Caco-2 (cell line): ENCODE measurements at regions not wholly inside any gene's neighbourhood (a gene's known extent, or its start where the extent isn't known, plus 50 kb on each side); places are given as distances from the start of the nearest gene placed in this dataset.

Source experiments
- BruUV-seq: library from RNA; stranded (reverse); fragments of 400-500 nt; replicated peaks from 2 replicates; lab custom pipeline; 2021; lab: Mats Ljungman, UMichigan
- CTCF ChIA-PET: fragments of 300-600 bp; sonication (Branson Sonifier 250); formaldehyde crosslinking; loops from one replicate; lab custom pipeline; 2022; ENCODE audit warnings: antibody characterized with exemption; lab: Charles Lee
- POLR2A ChIA-PET: fragments of 300-600 bp; sonication (Branson Sonifier 250); formaldehyde crosslinking; loops from one replicate; lab custom pipeline; 2022; ENCODE audit warnings: antibody characterized with exemption; lab: Charles Lee
- DNase-seq, 2 experiments: peaks; one replicate each; pipeline versions ENCODE4 v3.0.0 to v3.0.0-alpha.2; 2020 to 2022
- H3K27me3 ChIP-seq: replicated peaks from 2 replicates; pipeline ENCODE4 v1.6.0; 2011; ENCODE audit warnings: low read length; ENCODE audit not compliant: control insufficient read depth, insufficient read depth
- H3K36me3 ChIP-seq: 2 replicates; pipeline ENCODE4 v1.5.1; 2011; ENCODE audit warnings: low read length; ENCODE audit not compliant: control insufficient read depth, insufficient read depth
- H3K4me1 ChIP-seq: fragments of 250-450 bp; sonication (Bioruptor Pico); 2 replicates; pipeline ENCODE4 v1.5.1; 2020; ENCODE audit warnings: mild to moderate bottlenecking
- H3K4me3 ChIP-seq: 2 replicates; pipeline ENCODE4 v1.5.1; 2011; ENCODE audit warnings: low read depth, mild to moderate bottlenecking, control low read depth, low read length
- H3K9me3 ChIP-seq: fragments of 250-450 bp; sonication (Bioruptor Pico); 2 replicates; pipeline ENCODE4 v1.5.1; 2020; ENCODE audit warnings: mild to moderate bottlenecking, moderate library complexity
- H3K27ac Mint-ChIP-seq: one replicate; pipeline ENCODE4 v1.8.0; 2022; ENCODE audit warnings: mixed read lengths; ENCODE audit not compliant: unreplicated experiment
- H3K27me3 Mint-ChIP-seq: one replicate; pipeline ENCODE4 v1.8.0; 2022; ENCODE audit warnings: mixed read lengths; ENCODE audit not compliant: insufficient read depth, unreplicated experiment
- H3K36me3 Mint-ChIP-seq: one replicate; pipeline ENCODE4 v1.8.0; 2022; ENCODE audit warnings: mild to moderate bottlenecking, mixed read lengths; ENCODE audit not compliant: insufficient read depth, unreplicated experiment
- H3K4me1 Mint-ChIP-seq: one replicate; pipeline ENCODE4 v1.8.0; 2022; ENCODE audit warnings: low read depth, mixed read lengths; ENCODE audit not compliant: unreplicated experiment
- H3K4me3 Mint-ChIP-seq: one replicate; pipeline ENCODE4 v1.8.0; 2022; ENCODE audit warnings: mild to moderate bottlenecking, moderate library complexity, mixed read lengths; ENCODE audit not compliant: unreplicated experiment
- H3K9me3 Mint-ChIP-seq: one replicate; pipeline ENCODE4 v1.8.0; 2022; ENCODE audit warnings: mixed read lengths; ENCODE audit not compliant: unreplicated experiment
- intact Hi-C: fragments of 100-400 bp; cut with micrococcal nuclease; formaldehyde crosslinking; loops from one replicate; pipeline ENCODE4 v1.10.0; 2022; ENCODE audit not compliant: unreplicated experiment
- TF ChIP-seq, protein P1 (sequence below), 2 experiments: fragments of 200-600 bp in 1 of 2; IDR thresholded peaks; 1 replicate in 1 of 2; 2 replicates in 1 of 2; pipeline versions ENCODE4 v1.5.1 to v1.8.0; 2011 to 2022; ENCODE audit warnings: antibody characterized with exemption in 1 of 2, control low read depth in 1 of 2, inconsistent platforms in 1 of 2, low read depth in 1 of 2, low read length in 1 of 2, mild to moderate bottlenecking in 1 of 2, moderate library complexity in 1 of 2; ENCODE audit not compliant: insufficient read depth in 1 of 2, severe bottlenecking in 1 of 2, unreplicated experiment in 1 of 2

DNA sequence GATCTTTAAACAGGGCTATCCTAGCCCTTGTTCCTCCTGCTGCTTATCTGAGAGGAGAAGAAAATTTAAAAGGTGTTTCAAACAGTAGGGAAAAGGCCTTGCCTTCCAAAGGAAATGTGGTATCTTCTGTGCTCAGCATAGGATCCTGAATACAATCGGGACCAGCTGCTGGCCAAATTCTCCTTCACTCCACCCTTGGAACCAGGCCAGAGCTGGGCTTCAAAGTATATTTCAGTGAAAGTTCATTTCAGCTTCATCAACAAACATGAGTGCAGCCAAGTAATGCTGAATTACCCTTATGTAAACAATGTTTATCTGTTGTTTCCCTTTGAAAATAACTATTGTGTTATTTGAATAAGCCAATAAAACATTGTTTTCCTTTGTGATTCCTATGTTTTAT lies 146.5 kb upstream of the MEOX2 start:
- Mint-ChIP-seq H3K4me1 (no peaks in the 10 kb centered on the region), H3K27ac (no peak overlapping the region), H3K36me3 (no peaks in the 10 kb centered on the region), H3K4me3 (no peak overlapping the region), H3K9me3 (no peaks in the 10 kb centered on the region), H3K27me3 (no peaks in the 10 kb centered on the region)
- Histone ChIP-seq H3K36me3 (no peaks in the 10 kb centered on the region), H3K9me3 (no peaks in the 10 kb centered on the region), H3K27me3 (no peaks in the 10 kb centered on the region), H3K4me3 (no peak overlapping the region), H3K4me1 (no peaks in the 10 kb centered on the region)
- BruUV-seq = no TSS peak
- DNase-seq = no peak
- TF ChIP-seq, protein P1, sequence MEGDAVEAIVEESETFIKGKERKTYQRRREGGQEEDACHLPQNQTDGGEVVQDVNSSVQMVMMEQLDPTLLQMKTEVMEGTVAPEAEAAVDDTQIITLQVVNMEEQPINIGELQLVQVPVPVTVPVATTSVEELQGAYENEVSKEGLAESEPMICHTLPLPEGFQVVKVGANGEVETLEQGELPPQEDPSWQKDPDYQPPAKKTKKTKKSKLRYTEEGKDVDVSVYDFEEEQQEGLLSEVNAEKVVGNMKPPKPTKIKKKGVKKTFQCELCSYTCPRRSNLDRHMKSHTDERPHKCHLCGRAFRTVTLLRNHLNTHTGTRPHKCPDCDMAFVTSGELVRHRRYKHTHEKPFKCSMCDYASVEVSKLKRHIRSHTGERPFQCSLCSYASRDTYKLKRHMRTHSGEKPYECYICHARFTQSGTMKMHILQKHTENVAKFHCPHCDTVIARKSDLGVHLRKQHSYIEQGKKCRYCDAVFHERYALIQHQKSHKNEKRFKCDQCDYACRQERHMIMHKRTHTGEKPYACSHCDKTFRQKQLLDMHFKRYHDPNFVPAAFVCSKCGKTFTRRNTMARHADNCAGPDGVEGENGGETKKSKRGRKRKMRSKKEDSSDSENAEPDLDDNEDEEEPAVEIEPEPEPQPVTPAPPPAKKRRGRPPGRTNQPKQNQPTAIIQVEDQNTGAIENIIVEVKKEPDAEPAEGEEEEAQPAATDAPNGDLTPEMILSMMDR (IDR thresholded peaks at IDR 0.05; ENCODE audit: insufficient read depth in 1 of 2, low read depth in 1 of 2, low read length in 1 of 2, severe bottlenecking in 1 of 2, unreplicated experiment in 1 of 2) = no peak
- CTCF ChIA-PET = no interaction called here
- intact Hi-C loops = no loop called here
- POLR2A ChIA-PET = no interaction called here

DNA sequence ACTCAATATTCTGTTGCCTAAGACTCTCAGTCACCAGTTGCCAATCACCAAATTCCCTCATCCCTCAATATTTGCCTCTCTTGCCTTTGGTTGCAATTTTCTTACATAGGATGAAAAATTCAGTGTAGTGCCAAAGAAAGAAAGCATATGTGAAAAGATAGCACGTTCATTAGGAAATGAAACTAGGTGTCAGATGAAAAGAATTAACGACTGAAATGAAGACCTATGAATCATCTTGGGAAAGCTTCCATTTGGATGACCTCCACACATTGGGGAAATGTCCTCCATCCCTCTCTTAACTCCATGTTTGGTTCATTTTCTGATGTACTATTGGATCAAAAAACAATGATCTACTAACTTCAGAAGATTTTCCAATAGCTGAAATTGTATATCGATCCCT lies 145.1 kb upstream of the MEOX2 start:
- intact Hi-C loops = no loop called here
- no TSS peak for BruUV-seq

DNA sequence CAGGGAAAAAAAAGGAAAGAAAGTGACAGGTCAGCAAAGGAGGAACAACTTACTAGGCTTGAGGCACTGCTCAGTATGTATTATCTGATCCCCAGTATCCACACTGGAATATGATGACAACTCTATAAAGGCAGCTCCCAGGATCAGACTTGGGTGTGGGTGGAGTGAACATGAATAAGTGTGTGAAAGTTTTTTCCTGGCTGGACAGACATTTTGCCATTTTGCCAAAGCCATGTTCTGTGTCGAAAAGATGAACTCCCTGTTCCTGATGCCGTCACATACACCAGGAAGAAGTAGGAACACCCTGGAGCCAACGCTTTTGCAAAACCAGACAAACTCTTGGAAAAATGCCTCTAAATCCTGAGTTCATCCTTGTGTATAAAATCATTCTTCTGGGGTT lies 143.2 kb upstream of the MEOX2 start:
- Mint-ChIP-seq H3K27me3 (no peaks in the 10 kb centered on the region), H3K4me3 (no peak overlapping the region), H3K36me3 (no peaks in the 10 kb centered on the region), H3K9me3 (no peaks in the 10 kb centered on the region), H3K4me1 (no peaks in the 10 kb centered on the region), H3K27ac (no peak overlapping the region)
- CTCF ChIA-PET = no interaction called here
- no TSS peak for BruUV-seq
- TF ChIP-seq, protein P1 (IDR thresholded peaks at IDR 0.05; ENCODE audit: insufficient read depth in 1 of 2, low read depth in 1 of 2, low read length in 1 of 2, severe bottlenecking in 1 of 2, unreplicated experiment in 1 of 2) = no peak
- intact Hi-C loops = no loop called here
- Histone ChIP-seq H3K4me1 (no peaks in the 10 kb centered on the region), H3K36me3 (no peaks in the 10 kb centered on the region), H3K27me3 (no peaks in the 10 kb centered on the region), H3K9me3 (no peaks in the 10 kb centered on the region), H3K4me3 (no peak overlapping the region)
- no peak for DNase-seq
- POLR2A ChIA-PET = no interaction called here

More for the DNA sequence above, 145.1 kb upstream of the MEOX2 start:
- no peak for DNase-seq
- Mint-ChIP-seq H3K27me3 (no peaks in the 10 kb centered on the region), H3K4me3 (no peak overlapping the region), H3K9me3 (no peaks in the 10 kb centered on the region), H3K4me1 (no peaks in the 10 kb centered on the region), H3K36me3 (no peaks in the 10 kb centered on the region), H3K27ac (no peak overlapping the region)
- CTCF ChIA-PET = no interaction called here
- POLR2A ChIA-PET = no interaction called here
- Histone ChIP-seq H3K4me1 (no peaks in the 10 kb centered on the region), H3K4me3 (no peak overlapping the region), H3K9me3 (no peaks in the 10 kb centered on the region), H3K27me3 (no peaks in the 10 kb centered on the region), H3K36me3 (no peaks in the 10 kb centered on the region)
- TF ChIP-seq, protein P1 (IDR thresholded peaks at IDR 0.05; ENCODE audit: insufficient read depth in 1 of 2, low read depth in 1 of 2, low read length in 1 of 2, severe bottlenecking in 1 of 2, unreplicated experiment in 1 of 2) = no peak
